HG03025 (cell line): ENCODE measurements at regions not wholly inside any gene's neighbourhood (a gene's known extent, or its start where the extent isn't known, plus 50 kb on each side); places are given as distances from the start of the nearest gene placed in this dataset.

Experiments
- ATAC-seq: cut with Tn5 transposase; IDR thresholded peaks from one replicate; pipeline ENCODE4 v1.9.1; 2021; ENCODE audit warnings: mild to moderate bottlenecking, moderate library complexity; ENCODE audit not compliant: unreplicated experiment, low FRiP score

GRCh38 chr3:5520237-5520636, 332.7 kb downstream of the EDEM1 start:
- no peak for ATAC-seq

- ATAC-seq: no peak
Measured at GRCh38 chr3:5523125-5523524, 335.6 kb downstream of the EDEM1 start.

- no peak for ATAC-seq
Measured at GRCh38 chr3:5531039-5531438, 343.5 kb downstream of the EDEM1 start.

GRCh38 chr3:5531741-5532290, 344.3 kb downstream of the EDEM1 start:
- no peak for ATAC-seq

- no peak for ATAC-seq
Measured at GRCh38 chr3:5540532-5540931, 353.0 kb downstream of the EDEM1 start.

- no peak for ATAC-seq
Measured at GRCh38 chr3:5542472-5542871, 355.0 kb downstream of the EDEM1 start.

GRCh38 chr3:5543047-5543446, 355.5 kb downstream of the EDEM1 start:
- no peak for ATAC-seq

- ATAC-seq: no peak
Measured at GRCh38 chr3:5545719-5546118, 358.2 kb downstream of the EDEM1 start.

GRCh38 chr3:5553203-5553602, 365.7 kb downstream of the EDEM1 start:
- no peak for ATAC-seq

GRCh38 chr3:5554245-5554747, 366.8 kb downstream of the EDEM1 start:
- no peak for ATAC-seq

- no peak for ATAC-seq
Measured at GRCh38 chr3:5560199-5560598, 372.7 kb downstream of the EDEM1 start.

- ATAC-seq: no peak
Measured at GRCh38 chr3:5563537-5564277, 376.2 kb downstream of the EDEM1 start.

GRCh38 chr3:5564278-5564666, 376.8 kb downstream of the EDEM1 start:
- ATAC-seq: no peak

GRCh38 chr3:5565026-5565425, 377.5 kb downstream of the EDEM1 start:
- no peak for ATAC-seq

GRCh38 chr3:5567113-5567512, 379.6 kb downstream of the EDEM1 start:
- ATAC-seq: no peak

- no peak for ATAC-seq
Measured at GRCh38 chr3:5568451-5568850, 380.9 kb downstream of the EDEM1 start.

- no peak for ATAC-seq
Measured at GRCh38 chr3:5569152-5569551, 381.6 kb downstream of the EDEM1 start.

- no peak for ATAC-seq
Measured at GRCh38 chr3:5572168-5572567, 384.7 kb downstream of the EDEM1 start.

GRCh38 chr3:5576277-5577011, 388.9 kb downstream of the EDEM1 start:
- no peak for ATAC-seq

GRCh38 chr3:5579139-5579602, 391.7 kb downstream of the EDEM1 start:
- no peak for ATAC-seq

GRCh38 chr3:5579946-5580345, 392.4 kb downstream of the EDEM1 start:
- ATAC-seq: no peak
